HG03378 (cell line): ENCODE measurements at regions not wholly inside any gene's neighbourhood (a gene's known extent, or its start where the extent isn't known, plus 50 kb on each side); places are given as distances from the start of the nearest gene placed in this dataset.
"Not testable (repeated sequence)": the region's sequence is repeated elsewhere in the genome, so short reads cannot be mapped to it uniquely, and the experiment has no call there.

Experiments
- ATAC-seq: cut with Tn5 transposase; IDR thresholded peaks from one replicate; pipeline ENCODE4 v1.9.1; 2021; ENCODE audit warnings: mild to moderate bottlenecking, moderate library complexity; ENCODE audit not compliant: unreplicated experiment

DNA sequence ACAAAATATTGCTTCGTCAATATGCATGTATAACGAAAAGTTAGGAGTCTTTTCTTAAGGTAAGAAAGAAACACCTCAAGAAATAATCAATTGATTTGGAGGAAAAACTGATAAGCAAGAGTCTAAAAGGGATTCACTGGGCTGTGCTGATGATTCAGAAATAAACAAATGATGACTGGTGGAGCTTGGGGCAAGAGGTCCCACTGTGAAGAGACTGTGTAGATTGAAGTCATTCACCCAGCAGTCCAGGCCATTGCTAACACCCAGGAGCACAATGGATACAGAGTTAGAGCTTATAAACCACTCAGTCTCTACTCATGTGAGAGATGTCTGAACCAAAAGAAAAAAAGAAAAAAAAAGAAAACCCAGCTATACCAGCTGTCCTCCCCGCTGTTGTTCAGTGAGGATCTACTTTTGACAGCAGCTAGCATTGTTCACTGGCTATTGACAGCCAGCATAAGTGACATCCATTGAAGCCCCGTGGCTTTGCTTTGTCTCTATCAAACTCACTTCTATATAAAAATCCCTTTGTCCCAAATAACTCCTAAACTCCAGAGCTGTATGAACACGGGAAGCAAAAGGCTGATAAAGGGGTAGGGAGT lies 255.5 kb downstream of the KCTD12 start:
- no peak for ATAC-seq

DNA sequence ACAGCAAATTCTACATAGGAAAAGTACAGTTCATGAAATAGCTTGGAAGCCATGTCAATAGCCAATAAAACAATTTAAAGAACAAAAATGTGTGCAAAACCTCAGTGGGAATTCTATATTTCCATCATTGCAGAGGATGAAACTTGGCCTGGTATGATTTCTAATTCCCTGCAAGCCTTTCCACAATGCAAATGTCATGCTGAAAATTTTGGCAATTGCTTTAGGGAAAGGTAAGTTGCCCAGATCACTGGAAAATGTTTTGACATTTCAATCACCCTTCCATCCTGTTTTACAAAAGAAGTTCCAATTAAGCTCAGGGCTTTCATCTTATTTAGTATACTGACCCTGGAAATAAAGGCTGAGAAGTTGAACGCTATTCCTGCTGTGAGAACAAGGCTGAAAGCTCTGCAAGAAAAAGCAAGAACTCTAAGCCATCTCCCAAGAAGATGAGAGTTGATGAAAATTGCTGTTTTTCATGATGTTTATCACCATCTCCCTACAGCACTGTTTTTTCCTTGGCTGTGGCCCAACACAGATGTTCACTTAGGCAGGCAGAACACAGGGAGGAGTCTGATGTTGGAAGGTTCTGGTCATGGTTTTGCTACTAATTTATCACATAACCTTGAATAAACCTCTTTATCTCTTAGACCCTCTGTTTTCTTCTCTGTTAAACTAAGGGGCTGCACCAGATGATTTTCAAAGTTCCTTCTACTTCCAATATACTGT lies 263.7 kb downstream of the KCTD12 start:
- ATAC-seq, result no peak

DNA sequence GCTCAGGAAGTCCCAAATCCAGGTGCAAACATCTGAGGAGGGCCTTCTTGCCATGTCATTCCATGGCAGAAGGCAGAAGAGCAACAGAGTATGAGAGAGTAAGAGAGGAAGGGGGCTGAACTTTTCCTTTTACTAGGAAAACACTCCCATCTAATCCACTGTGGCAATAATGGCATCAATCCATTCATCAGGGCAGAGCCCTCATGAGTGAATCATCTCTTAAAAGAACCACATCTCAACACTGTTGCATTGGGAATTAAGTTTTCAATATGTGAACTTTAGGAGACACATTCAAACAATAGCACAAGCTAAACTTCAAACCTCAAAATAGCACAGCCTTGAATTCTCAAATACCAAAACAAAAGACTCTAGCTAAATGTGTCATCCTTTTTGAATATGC lies 264.5 kb downstream of the KCTD12 start:
- no peak for ATAC-seq

DNA sequence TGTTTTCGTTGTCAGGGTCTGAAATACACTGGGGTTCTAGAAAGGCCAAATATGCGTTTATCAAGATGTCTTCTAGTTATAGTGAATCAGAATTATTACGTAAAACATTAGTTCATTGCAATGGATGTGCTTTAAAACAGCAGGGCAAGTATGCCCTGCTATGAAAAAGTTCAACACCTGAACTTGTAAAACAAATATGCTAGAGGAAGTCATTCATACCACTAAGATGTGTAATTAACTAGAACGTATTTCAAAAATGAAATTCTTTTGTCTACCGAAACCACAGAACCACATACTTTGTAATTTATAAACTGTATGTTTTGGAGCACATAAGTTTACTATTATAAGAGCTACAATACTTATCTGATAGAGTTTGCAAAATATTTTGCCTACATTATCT lies 266.2 kb downstream of the KCTD12 start:
- ATAC-seq, result no peak

DNA sequence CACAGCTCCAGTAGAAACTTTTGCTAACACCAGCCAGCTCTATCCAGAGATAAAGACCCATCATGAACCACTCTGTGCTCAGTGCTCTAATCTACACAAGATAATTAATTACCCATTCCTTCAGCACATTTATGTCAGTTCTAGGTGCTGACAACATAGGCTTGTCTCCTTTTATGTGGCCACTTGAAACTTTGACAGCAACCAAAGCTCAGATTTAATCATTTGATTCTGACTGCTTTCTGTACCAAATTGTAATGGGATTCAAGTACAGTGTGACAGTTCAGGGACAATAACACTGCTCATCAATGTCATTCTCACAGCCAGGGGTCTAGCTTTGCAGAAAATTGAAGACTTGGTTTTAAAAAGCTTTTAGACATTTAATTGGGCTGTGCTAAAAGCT lies 266.6 kb downstream of the KCTD12 start:
- ATAC-seq, result no peak

DNA sequence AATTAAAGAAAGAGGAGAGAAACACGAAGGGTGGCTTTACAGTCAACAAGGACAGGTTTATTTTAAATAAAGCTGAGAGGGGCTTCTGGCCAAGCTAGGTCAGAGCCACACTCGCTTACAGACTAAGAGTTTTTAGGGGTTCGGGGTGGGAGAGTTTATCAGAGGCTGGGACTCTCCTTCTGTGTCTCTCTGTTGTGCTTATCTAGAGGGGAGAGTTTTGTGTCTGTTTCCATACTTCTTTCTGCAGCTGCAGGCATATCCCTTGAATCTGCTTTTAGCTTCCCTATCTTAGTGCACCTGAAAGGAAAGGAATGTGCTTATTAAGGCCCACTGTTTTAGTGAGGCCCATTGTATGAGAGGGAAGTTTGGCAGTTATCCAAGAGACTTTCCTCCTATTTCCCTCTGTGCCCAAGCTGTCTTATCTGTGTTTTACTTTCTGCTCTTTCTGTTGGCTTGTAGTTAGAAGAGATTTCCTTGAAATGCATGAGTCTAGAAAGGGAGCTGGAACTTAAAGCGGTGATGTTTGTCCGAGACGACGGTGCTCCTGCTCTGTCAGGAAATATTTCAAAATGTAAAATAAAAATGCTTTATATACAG lies 275.3 kb downstream of the KCTD12 start:
- ATAC-seq, result no peak

DNA sequence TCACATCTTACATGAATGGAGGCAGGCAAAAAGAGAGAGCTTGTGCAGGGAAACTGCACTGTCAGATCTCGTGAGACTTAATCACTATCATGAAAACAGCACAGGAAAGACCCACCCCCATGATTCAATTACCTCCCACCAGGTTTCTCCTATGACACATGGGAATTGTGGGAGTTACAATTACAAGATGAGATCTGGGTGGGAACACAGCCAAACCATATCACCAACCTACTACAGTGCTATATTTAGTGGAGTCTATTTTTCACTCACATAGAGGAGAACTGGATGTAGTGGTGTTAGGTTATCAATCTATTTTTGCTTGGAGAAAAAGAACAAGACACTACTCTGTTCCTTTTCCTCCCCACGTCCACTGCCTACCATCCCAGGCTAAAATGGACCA lies 276.6 kb downstream of the KCTD12 start:
- no peak for ATAC-seq

DNA sequence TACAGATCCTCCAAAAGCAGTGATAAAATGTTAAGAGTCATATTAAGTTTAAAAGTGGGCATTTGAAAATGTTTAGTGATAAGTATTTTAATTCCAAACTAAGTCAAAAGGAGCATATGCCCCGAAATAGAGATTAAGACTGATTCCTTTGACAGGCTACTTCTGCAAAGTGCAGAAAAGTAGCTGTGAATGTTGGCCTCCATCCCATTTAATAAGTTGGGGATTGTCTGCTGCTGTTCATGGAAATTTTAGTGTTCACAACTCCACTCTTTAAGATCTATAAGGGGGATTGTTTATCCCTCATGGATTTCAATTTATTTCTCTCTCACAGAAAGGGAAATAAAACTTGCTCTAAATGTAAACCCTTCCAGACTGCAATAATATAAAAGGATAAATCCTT lies 278.3 kb downstream of the KCTD12 start:
- no peak for ATAC-seq

DNA sequence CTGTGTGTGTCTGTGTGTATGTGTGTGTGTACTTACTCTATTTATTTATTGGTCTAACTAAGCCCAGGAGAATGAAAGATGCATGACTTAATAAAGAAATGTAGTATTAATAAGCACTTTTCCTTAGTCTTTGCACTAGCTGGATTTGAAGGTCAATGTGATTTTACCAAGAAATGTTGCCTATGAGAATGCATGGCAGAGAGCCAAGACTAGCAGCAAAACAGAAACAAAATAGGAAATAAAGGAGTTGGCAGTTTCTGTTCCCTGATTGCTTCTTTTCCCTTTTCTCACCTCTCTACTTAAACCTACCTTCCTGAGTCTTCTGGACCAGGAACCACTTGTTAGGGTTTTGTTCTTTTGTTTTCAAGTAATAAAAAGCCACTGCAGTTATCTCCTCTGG lies 286.1 kb downstream of the KCTD12 start:
- ATAC-seq, result no peak

DNA sequence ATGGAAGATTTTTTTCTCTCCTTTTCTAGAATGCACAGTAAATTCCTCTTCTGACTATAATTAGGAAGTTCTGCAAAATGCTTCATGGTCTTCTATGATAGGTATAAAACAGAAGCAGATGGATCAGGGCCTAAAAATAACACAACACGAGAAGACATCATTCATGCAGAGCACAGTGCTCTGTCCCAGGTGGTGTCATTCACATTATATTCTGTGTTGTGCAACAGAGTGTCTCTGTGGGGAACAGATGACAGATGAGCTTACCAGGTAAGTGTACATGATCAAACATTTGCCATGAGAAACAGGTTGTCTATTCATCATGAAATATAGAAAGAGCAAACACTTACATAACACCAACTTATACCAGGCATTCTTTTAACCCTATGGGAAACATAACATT lies 288.3 kb downstream of the KCTD12 start:
- ATAC-seq, result no peak

DNA sequence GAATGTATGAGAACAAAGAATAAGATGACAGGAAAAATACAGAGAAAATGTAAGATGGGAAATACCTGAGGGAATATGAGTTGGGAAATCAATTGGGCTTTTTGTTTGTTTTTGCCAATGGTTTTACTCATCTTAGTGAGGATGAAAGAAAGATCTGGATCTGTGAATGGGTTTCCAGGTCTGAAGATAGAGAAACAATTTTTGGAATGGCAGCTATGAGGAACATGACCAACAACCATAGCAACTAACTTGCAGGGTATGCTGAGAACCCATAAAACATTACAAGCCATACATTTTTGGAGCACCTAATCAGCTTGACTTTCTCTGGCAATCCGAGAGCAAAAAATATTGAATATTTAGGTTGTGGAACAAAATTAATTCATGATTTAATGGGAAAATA lies 290.0 kb downstream of the KCTD12 start:
- ATAC-seq, result no peak

DNA sequence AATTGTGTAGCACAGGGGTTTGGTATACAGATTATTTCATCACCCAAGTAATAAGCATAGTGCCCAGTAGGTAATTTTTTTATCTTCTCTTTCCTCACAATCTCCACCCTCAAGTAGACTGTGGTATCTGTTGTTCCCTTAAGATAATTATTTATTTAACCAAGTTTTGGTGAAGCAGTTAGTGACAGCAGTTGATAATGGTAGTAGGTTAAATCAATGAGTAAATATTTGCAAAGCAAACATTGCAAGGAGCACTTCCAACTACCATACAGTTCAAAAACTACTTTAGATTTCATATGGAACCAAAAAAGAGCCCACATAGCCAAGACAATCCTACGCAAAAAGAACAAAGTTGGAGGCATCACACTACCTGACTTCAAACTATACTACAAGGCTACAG lies 291.8 kb downstream of the KCTD12 start:
- ATAC-seq, result no peak

DNA sequence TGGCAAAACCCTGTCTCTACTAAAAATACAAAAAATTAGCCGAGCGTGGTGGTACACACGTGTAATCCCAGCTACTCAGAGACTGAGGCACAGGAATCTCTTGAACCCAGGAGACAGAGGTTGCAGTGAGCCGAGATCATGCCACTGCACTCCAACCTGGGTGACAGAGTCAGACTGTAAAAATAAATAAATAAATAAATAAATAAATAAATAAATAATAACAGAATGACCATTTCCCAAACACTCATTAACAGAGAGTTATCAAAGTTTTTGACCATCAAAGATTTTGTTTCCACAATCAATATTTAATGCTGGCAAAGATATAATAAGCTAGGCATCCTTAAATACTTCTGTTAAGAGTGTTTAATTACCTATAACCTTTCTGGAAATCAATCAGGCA lies 299.4 kb downstream of the KCTD12 start:
- ATAC-seq, result no peak

DNA sequence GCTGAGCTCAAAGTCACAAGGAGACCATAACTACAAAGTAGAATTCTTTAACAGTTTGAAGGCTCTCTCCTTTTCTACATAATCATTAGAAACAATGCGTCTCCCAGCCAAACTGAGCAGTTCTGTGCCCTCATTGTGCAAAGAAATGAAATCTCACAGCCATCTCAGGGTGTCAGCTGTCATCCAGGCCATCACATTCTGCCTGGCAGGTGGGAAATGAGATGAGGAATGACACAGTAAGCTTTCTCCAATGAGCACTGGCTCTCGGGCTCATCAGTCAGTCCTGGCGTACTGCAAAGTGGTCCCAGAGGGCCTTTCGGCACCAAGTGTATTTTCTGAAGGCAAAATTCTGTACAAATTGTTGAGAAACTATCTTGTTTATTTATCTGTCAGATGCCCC lies 306.5 kb downstream of the KCTD12 start:
- ATAC-seq, result no peak

DNA sequence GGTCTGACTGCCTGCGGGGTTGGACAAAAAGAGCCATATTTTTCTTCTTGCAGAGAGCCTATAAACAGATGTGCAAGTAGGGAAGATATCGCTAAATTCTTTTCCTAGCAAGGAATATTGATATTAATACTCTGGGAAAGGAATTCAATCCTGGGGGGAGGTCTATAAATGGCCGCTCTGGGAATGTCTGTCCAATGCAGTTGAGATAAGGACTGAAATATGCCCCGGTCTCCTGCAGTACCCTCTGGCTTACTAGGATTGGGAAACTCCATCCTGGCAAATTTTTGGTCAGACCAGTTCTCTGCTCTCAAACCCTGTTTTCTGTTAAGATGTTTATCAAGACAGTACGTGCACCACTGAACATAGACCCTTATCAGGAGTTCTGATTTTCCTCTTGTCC lies 310.6 kb downstream of the KCTD12 start:
- ATAC-seq, result not testable (repeated sequence)

DNA sequence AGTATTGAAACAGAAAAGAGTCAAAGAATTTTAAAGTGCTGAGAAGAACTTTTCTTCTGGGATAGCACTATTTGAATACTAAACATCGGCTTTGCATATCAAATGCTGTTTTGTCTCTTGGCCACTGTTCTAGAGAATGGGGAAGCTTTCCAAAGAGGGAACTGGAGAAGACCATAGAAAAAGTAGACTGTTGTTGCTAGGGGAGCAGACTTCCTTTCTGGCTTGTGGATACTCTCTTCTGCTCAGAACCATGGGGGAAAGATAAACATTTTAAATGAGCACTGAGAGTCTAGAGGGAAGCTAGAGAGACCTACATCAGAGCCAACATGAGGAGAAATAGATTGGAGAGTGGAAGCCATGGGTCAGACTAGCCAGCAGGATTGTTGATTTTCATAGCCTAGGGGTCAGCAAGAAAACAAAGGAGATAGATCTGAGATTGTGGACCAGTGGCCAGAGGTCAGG lies 315.7 kb downstream of the KCTD12 start:
- ATAC-seq, result no peak

DNA sequence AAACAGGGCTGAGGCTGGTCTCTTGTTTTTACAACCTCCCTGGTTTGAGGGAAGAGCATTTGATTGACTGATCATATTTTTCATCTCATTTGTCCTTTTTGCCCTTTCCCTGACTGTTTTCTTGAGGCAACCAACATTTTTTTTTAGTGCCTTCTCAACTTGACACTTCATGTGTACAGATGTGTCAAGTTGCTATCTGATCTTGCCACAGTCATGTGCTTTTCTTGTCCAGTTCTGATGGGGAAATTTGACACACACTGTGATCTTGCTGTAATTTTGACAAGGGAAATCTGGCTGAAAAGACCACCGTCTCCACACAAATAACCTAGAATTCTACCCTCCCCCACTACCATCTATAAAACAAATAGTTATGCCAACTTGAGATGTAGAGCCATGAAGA lies 329.6 kb downstream of the KCTD12 start:
- no peak for ATAC-seq

DNA sequence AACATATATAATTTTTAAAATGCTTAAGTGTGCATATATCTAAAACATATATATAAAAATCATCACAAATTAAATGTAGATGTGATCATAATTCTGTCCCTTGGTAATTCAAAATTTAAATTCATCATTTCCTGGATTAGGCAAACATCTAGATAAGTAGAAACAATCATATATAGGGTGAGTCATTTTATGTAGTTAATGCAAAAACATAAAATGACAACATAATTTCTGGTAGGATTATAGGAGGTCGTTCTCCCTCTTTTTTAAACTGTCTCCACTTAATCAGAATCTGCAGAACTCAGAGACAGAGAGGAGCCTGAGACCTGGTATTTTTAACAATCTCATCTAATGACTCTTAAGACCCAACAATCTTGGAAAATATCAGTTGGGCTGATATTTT lies 333.4 kb downstream of the KCTD12 start:
- no peak for ATAC-seq

DNA sequence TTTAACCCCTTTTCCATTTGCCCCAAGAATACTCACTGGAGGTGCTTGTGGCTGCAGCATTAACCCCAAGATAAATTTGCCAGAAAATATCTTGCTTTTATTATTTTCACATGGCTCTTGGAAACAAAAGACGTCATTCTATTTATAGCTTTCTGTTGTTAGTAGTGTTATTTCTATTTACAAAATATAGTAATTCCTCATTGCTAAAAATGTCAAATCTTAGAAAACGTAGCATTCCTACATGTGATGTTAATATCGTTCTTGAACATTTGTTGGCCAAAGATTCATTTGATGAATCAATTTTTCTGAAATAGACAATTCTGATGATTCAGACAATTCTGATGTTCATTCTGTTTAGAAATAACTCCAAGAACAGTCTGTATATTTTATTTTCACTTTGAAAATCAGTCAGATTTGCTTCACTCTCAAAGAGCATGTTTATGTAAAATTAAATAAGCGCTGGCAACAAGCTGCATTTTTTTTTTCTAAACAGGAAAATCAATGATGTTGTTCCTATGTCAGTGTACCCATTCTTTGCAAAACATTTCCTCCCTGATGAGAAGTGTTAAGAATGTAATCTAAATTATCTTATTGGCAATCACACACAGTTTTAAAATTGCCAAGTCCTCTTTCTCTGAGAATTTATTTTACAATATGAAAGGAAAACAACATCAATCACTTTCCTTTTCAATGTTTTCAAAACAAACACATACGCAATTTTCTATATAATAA lies 334.0 kb downstream of the KCTD12 start:
- no peak for ATAC-seq

DNA sequence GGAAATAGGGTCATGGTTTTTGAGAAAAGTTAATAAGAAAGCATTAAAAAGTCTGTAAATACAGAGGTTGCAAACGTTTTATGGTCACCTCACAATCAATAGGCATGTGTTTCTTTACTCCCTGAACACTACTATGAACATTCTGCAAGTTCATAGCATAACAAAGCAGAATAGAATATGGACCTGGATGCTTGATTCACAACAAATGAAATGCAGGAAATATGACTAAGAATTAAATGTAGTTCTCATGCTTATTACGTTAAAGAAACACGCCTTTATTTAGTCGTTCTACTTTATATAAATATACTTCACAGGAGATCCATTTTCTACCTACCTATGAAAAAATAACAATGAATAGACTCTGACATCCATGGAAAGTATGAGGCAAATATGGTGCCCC lies 344.0 kb downstream of the KCTD12 start:
- ATAC-seq, result no peak

DNA sequence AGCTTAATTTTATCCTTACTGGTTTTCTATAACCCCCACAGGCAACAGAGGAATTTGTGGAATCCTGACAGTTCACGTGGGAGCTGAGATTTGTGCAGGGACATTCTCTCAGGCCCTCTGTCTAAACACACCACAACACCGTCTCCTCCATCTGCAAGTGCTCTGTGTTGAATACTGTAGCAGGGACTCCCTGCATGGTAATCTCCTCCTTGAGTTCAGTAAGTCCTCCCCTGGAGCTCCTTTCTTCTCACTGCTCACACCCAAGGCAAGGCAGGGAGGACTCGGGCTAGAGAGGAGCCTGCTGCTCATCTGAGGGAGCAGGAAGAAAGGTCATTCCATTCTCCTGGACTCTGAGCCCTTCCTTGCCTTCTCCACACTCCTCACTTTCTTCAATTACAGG lies 348.2 kb downstream of the KCTD12 start:
- ATAC-seq, result no peak

DNA sequence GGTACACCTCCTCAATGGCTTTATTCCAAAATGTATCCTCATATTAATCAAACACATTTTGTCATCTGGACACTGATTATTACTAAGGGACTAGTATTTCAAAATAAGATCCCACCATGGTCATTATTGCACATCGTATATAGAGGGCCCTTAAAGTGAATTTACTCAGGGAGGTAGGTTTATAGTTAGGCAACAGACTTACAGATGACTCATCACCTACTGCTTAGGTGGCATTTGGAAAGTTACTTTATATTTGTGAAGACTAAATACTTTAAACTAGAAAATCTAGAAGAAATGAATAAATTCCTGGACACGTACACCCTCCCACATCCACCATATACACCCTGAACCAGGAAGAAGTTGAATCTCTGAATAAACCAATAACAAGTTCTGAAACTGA lies 353.0 kb downstream of the KCTD12 start:
- ATAC-seq, result no peak
